ENCODE measurements at regions not wholly inside any gene's neighbourhood (a gene's known extent, or its start where the extent isn't known, plus 50 kb on each side); places are given as distances from the start of the nearest gene placed in this dataset.

DNA sequence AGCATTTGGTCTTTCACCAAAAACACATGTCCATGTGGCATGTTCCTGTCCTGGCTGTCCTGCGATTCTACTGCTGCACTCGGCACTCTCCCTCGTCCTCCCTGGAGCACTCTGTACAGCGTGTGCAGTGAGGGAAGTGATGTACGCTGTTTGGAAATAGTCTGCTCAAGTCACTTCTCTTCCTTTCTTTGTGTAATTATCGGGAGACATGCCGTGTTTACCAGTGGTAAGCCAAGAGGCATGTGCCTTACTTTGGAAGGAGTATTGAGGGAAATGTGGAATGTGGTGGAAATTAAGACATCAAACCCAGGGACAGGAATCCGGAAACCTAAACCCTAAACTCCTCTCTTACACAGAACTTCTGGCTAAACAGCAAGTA is 268.5 kb upstream of the FOXQ1 start:
- TF ChIP-seq CTCF (conservative IDR thresholded peaks at IDR 0.05 in 1 of 2, IDR thresholded peaks at IDR 0.05 in 1 of 2; ENCODE audit: low read depth in 1 of 2, low read length in 2 of 2) (no peak), EZH2 (IDR thresholded peaks at IDR 0.05; ENCODE audit: low read length, missing control alignments) (no peak)
